ENCODE measurements at regions not wholly inside any gene's neighbourhood (a gene's known extent, or its start where the extent isn't known, plus 50 kb on each side); places are given as distances from the start of the nearest gene placed in this dataset.

GRCh38 chr6:8941577-8941976, 506.2 kb upstream of the SLC35B3 start:
- Histone ChIP-seq H3K4me3 (no peak overlapping the region), H3K36me3 (no peaks in the 10 kb centered on the region), H3K4me1 (no peaks in the 10 kb centered on the region), H3K27me3 (replicated peaks in 1 of 7) (no peaks in the 10 kb centered on the region), H3K27ac (no peak overlapping the region), H3K9me3 (no peaks in the 10 kb centered on the region)
- no peak for DNase-seq
- WGBS, 5 donors: 71 to 79% (median 75%) methylated on average over 2 of the region's 2 CpGs
- intact Hi-C loops (cut with DNase I; ENCODE audit: low total_unique reads): no loop called here
- TF ChIP-seq CTCF (IDR thresholded peaks at IDR 0.05 in 8 of 11, conservative IDR thresholded peaks at IDR 0.05 in 3 of 11): no peak
- TF ChIP-seq POLR2A (IDR thresholded peaks at IDR 0.05): no peak
- TF ChIP-seq POLR2AphosphoS5 (IDR thresholded peaks at IDR 0.05): no peak

- no peak overlapping the region for H3K27ac ChIP-seq
- intact Hi-C loops (cut with DNase I; ENCODE audit: low total_unique reads): no loop called here
- H3K27me3 ChIP-seq (replicated peaks in 1 of 7): no peaks in the 10 kb centered on the region
- no peak overlapping the region for H3K4me3 ChIP-seq
- WGBS, 5 donors: 77 to 91% (median 82%) methylated on average over 6 of the region's 6 CpGs
- H3K9me3 ChIP-seq: no peaks in the 10 kb centered on the region
- H3K36me3 ChIP-seq: no peaks in the 10 kb centered on the region
- DNase-seq: no peak
- no peak for TF ChIP-seq POLR2A (IDR thresholded peaks at IDR 0.05)
- TF ChIP-seq POLR2AphosphoS5 (IDR thresholded peaks at IDR 0.05): no peak
- no peak for TF ChIP-seq CTCF (IDR thresholded peaks at IDR 0.05 in 8 of 11, conservative IDR thresholded peaks at IDR 0.05 in 3 of 11)
- H3K4me1 ChIP-seq: no peaks in the 10 kb centered on the region
Observed at GRCh38 chr6:8940356-8940755, 505.0 kb upstream of the SLC35B3 start.

- Histone ChIP-seq H3K4me3 (no peak overlapping the region), H3K27ac (no peak overlapping the region), H3K9me3 (no peaks in the 10 kb centered on the region), H3K27me3 (replicated peaks in 1 of 7) (no peaks in the 10 kb centered on the region), H3K4me1 (no peaks in the 10 kb centered on the region), H3K36me3 (no peaks in the 10 kb centered on the region)
- intact Hi-C loops (cut with DNase I; ENCODE audit: low total_unique reads): no loop called here
- DNase-seq: no peak
- TF ChIP-seq CTCF (IDR thresholded peaks at IDR 0.05 in 8 of 11, conservative IDR thresholded peaks at IDR 0.05 in 3 of 11) (no peak), POLR2A (IDR thresholded peaks at IDR 0.05) (no peak), POLR2AphosphoS5 (IDR thresholded peaks at IDR 0.05) (no peak)
- 27 to 36% (median 34%) methylated on average over 4 of the region's 4 CpGs for WGBS, 5 donors
Observed at GRCh38 chr6:8939615-8940014, 504.3 kb upstream of the SLC35B3 start.

- Histone ChIP-seq H3K27me3 (replicated peaks in 1 of 7) (no peaks in the 10 kb centered on the region), H3K4me3 (no peak overlapping the region), H3K9me3 (no peaks in the 10 kb centered on the region), H3K36me3 (no peaks in the 10 kb centered on the region), H3K27ac (no peak overlapping the region), H3K4me1 (no peaks in the 10 kb centered on the region)
- intact Hi-C loops (cut with DNase I; ENCODE audit: low total_unique reads): no loop called here
- TF ChIP-seq POLR2A (IDR thresholded peaks at IDR 0.05) (no peak), CTCF (IDR thresholded peaks at IDR 0.05 in 8 of 11, conservative IDR thresholded peaks at IDR 0.05 in 3 of 11) (no peak), POLR2AphosphoS5 (IDR thresholded peaks at IDR 0.05) (no peak)
- no peak for DNase-seq
- WGBS, 5 donors: 56 to 73% (median 72%) methylated on average over 4 of the region's 4 CpGs
Observed at GRCh38 chr6:8934318-8934717, 499.0 kb upstream of the SLC35B3 start.

Measured in spleen (tissue), 11 donors.